Thyroid gland (tissue), 4 donors: ENCODE measurements at regions not wholly inside any gene's neighbourhood (a gene's known extent, or its start where the extent isn't known, plus 50 kb on each side); places are given as distances from the start of the nearest gene placed in this dataset.

ENCODE experiments used
- DNase-seq, 2 donors: peaks; one replicate each; pipeline ENCODE4 v3.0.0-alpha.2; 2019
- H3K27ac ChIP-seq, 3 donors: fragments of 200-600 bp; sonication (generic); 1 replicate in 2 of 3; 2 replicates in 1 of 3; pipeline ENCODE4 v1.5.1; 2016 to 2019; ENCODE audit warnings: mild to moderate bottlenecking in 1 of 3, moderate library complexity in 1 of 3
- H3K27me3 ChIP-seq: fragments of 200-600 bp; sonication (generic); one replicate; pipeline ENCODE4 v1.5.1; 2019
- H3K36me3 ChIP-seq, 2 donors: fragments of 200-600 bp; sonication (generic); one replicate each; pipeline ENCODE4 v1.5.1; 2016 to 2019
- H3K4me1 ChIP-seq, 2 donors: fragments of 200-600 bp; sonication (generic); one replicate each; pipeline ENCODE4 v1.5.1; 2017 to 2019
- H3K4me3 ChIP-seq, 3 donors: fragments of 200-600 bp; sonication (generic); replicated peaks in 1 of 3; 1 replicate in 2 of 3; 2 replicates in 1 of 3; pipeline ENCODE4 v1.5.1; 2016; ENCODE audit warnings: mild to moderate bottlenecking in 1 of 3
- H3K9me3 ChIP-seq: fragments of 200-600 bp; sonication (generic); one replicate; pipeline ENCODE4 v1.5.1; 2017
- POLR2A ChIP-seq, 2 donors: fragments of 450-650 bp; IDR thresholded peaks; one replicate each; pipeline ENCODE4 v1.6.1; 2017; ENCODE audit warnings: antibody characterized with exemption in 2 of 2, mild to moderate bottlenecking in 2 of 2, moderate library complexity in 1 of 2
- WGBS, 2 donors: methylation state at CpG; one replicate each; pipeline ENCODE4 v1.1.5; 2017; 5-methylcytosine and 5-hydroxymethylcytosine counted together
- intact Hi-C: fragments of 100-400 bp; cut with DNase I; formaldehyde crosslinking; loops from one replicate; pipeline ENCODE4 v1.15.1; 2023
- TF ChIP-seq, protein P1 (sequence below), 6 experiments: fragments of 200-600 bp in 3 of 6; fragments of 450-650 bp in 3 of 6; sonication (generic) in 3 of 6; IDR thresholded peaks; one replicate each; pipeline ENCODE4 v1.5.1; 2016 to 2019; ENCODE audit warnings: antibody characterized with exemption in 6 of 6, mild to moderate bottlenecking in 2 of 6, inconsistent platforms in 1 of 6, moderate library complexity in 1 of 6

DNA sequence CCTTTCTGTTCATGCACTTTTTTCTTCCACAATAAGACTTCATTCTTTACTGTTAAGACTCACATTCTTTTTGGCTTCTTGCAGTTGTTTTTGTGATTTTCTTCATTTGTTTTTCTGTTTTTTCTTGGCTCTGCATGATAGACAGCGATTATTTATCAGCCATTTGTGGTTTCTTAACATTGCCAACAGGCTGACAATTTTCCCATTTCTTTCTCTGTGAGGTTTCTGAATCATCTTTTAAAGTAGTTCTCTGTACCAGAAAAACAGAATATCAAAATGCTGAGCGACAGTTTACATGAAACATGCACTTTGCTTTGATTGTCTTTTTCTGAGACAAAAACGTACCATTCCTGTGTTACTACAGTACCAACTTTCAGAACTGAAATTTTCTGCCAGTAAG, 334.2 kb upstream of the MAGI2 start:
- no peak overlapping the region for H3K27ac ChIP-seq
- H3K36me3 ChIP-seq, result no peaks in the 10 kb centered on the region
- H3K27me3 ChIP-seq, result no peaks in the 10 kb centered on the region
- H3K9me3 ChIP-seq, result no peaks in the 10 kb centered on the region
- intact Hi-C loops, result no loop called here
- H3K4me1 ChIP-seq, result no peaks in the 10 kb centered on the region
- TF ChIP-seq, protein P1, sequence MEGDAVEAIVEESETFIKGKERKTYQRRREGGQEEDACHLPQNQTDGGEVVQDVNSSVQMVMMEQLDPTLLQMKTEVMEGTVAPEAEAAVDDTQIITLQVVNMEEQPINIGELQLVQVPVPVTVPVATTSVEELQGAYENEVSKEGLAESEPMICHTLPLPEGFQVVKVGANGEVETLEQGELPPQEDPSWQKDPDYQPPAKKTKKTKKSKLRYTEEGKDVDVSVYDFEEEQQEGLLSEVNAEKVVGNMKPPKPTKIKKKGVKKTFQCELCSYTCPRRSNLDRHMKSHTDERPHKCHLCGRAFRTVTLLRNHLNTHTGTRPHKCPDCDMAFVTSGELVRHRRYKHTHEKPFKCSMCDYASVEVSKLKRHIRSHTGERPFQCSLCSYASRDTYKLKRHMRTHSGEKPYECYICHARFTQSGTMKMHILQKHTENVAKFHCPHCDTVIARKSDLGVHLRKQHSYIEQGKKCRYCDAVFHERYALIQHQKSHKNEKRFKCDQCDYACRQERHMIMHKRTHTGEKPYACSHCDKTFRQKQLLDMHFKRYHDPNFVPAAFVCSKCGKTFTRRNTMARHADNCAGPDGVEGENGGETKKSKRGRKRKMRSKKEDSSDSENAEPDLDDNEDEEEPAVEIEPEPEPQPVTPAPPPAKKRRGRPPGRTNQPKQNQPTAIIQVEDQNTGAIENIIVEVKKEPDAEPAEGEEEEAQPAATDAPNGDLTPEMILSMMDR (IDR thresholded peaks at IDR 0.05), result no peak
- TF ChIP-seq POLR2A (IDR thresholded peaks at IDR 0.05), result no peak
- no peak overlapping the region for H3K4me3 ChIP-seq
- DNase-seq, result no peak
- WGBS, 2 donors, result 72 to 78% methylated on average over 3 of the region's 3 CpGs

DNA sequence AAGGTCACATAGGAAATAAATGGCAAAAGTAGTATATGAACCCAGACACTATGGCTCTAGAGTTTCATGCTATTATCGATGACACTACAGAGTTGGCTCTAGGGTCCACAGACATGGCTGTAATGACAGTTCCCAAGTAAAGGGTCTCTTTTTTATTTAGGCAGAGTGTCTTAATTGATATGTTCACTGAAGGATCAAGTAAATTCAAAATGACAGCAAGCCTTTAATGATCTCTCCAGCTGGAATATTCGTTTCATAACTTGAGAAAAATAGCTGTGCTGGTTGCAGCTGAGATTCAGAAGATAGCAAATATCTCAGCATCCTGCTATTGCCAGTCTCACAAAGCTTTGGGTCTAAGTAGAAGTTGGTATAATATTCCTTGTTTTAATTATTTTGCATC, 333.6 kb upstream of the MAGI2 start:
- Histone ChIP-seq H3K4me1 (no peaks in the 10 kb centered on the region), H3K36me3 (no peaks in the 10 kb centered on the region), H3K27ac (no peak overlapping the region), H3K9me3 (no peaks in the 10 kb centered on the region), H3K4me3 (no peak overlapping the region), H3K27me3 (no peaks in the 10 kb centered on the region)
- 68 to 83% methylated on average over 2 of the region's 2 CpGs for WGBS, 2 donors
- intact Hi-C loops, result no loop called here
- DNase-seq, result no peak
- TF ChIP-seq, protein P1 (IDR thresholded peaks at IDR 0.05), result no peak
- no peak for TF ChIP-seq POLR2A (IDR thresholded peaks at IDR 0.05)

- 76 to 78% methylated on average over 5 of the region's 5 CpGs for WGBS, 2 donors
Observed at GRCh38 chr7:79786187-79786586, 332.7 kb upstream of the MAGI2 start.

DNA sequence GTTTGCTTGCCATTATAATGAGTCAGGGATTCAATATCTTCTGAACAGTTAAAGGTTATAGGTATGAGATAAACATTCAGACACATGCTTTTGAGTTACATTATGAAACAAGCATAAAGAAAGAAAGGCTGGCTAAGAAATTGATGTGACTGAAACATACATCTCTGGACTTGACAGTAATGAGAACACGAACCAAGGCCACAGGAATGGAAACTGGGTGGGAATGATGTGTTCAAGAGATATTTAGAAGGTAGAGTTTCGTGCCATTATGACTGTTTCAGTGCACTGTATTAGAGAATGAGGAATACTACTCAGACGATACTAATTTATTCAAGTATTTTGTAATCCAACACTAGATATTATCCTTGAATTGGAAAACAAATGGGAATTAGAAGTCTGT, 332.1 kb upstream of the MAGI2 start:
- TF ChIP-seq, protein P1 (IDR thresholded peaks at IDR 0.05), result no peak
- no peak for TF ChIP-seq POLR2A (IDR thresholded peaks at IDR 0.05)
- H3K27me3 ChIP-seq, result no peaks in the 10 kb centered on the region
- no peak overlapping the region for H3K27ac ChIP-seq
- intact Hi-C loops, result no loop called here
- H3K4me3 ChIP-seq, result no peak overlapping the region
- H3K4me1 ChIP-seq, result no peaks in the 10 kb centered on the region
- no peaks in the 10 kb centered on the region for H3K9me3 ChIP-seq
- H3K36me3 ChIP-seq, result no peaks in the 10 kb centered on the region
- no peak for DNase-seq
- WGBS, 2 donors, result 77 to 85% methylated on average over 3 of the region's 3 CpGs

More at GRCh38 chr7:79786187-79786586, 332.7 kb upstream of the MAGI2 start:
- Histone ChIP-seq H3K27ac (no peak overlapping the region), H3K4me3 (no peak overlapping the region), H3K36me3 (no peaks in the 10 kb centered on the region), H3K27me3 (no peaks in the 10 kb centered on the region), H3K9me3 (no peaks in the 10 kb centered on the region), H3K4me1 (no peaks in the 10 kb centered on the region)
- no peak for TF ChIP-seq POLR2A (IDR thresholded peaks at IDR 0.05)
- TF ChIP-seq, protein P1 (IDR thresholded peaks at IDR 0.05), result no peak
- intact Hi-C loops, result no loop called here
- DNase-seq, result no peak

- Histone ChIP-seq H3K27ac (no peak overlapping the region), H3K36me3 (no peaks in the 10 kb centered on the region), H3K4me1 (no peaks in the 10 kb centered on the region), H3K4me3 (no peak overlapping the region), H3K9me3 (no peaks in the 10 kb centered on the region), H3K27me3 (no peaks in the 10 kb centered on the region)
- no peak for DNase-seq
- TF ChIP-seq, protein P1 (IDR thresholded peaks at IDR 0.05), result no peak
- TF ChIP-seq POLR2A (IDR thresholded peaks at IDR 0.05), result no peak
- intact Hi-C loops, result no loop called here
Observed at GRCh38 chr7:79782906-79783305, 329.4 kb upstream of the MAGI2 start.
